K562 (cell line): ENCODE measurements at regions not wholly inside any gene's neighbourhood (a gene's known extent, or its start where the extent isn't known, plus 50 kb on each side); places are given as distances from the start of the nearest gene placed in this dataset.

Source experiments
- ATAC-seq: fragments of 200-7000 bp; cut with Tn5 transposase; 3 replicates; pipeline ENCODE4 v1.9.1; 2020; ENCODE audit warnings: moderate library complexity
- BruUV-seq: library from RNA; stranded (reverse); fragments of 400-500 nt; replicated peaks from 2 replicates; lab custom pipeline; 2021; lab: Mats Ljungman, UMichigan
- CTCF ChIA-PET: fragments of 300-600 bp; formaldehyde crosslinking; extraction: SDS; loops from one replicate; lab custom pipeline; 2021; ENCODE audit warnings: low intra/inter-chr PET ratio; lab: Yijun Ruan, JAX
- POLR2A ChIA-PET: fragments of 300-600, 350-650 bp; sonication (Branson Sonifier 250); formaldehyde crosslinking; extraction: SDS; loops from one replicate; lab custom pipeline; 2021; ENCODE audit warnings: antibody characterized with exemption, inconsistent platforms; lab: Yijun Ruan, JAX
- DNase-seq, 4 experiments: peaks; one replicate each; pipeline versions ENCODE4 v3.0.0 to v3.0.0-alpha.2; 2011 to 2018; ENCODE audit warnings: low spot score in 3 of 4, mixed read lengths in 3 of 4; ENCODE audit errors: extremely low read depth in 1 of 4
- FAIRE-seq: peaks from 2 replicates; lab custom pipeline; 2011; peaks lifted over from hg19 to GRCh38; lab: Jason Lieb, UNC
- H2AFZ ChIP-seq: 2 replicates; pipeline ENCODE4 v1.6.0; 2011; ENCODE audit warnings: low read depth, low read length, control low read depth, inconsistent platforms
- H3K27ac ChIP-seq: fragments of 200-600 bp; 3 replicates; pipeline ENCODE4 v1.8.0; 2011; ENCODE audit warnings: low read depth, mild to moderate bottlenecking, control low read depth, inconsistent platforms, low read length, moderate library complexity, mixed read lengths; ENCODE audit errors: extremely low read depth
- H3K27me3 ChIP-seq, 2 experiments: fragments of 300-600 bp in 1 of 2; 2 replicates in 1 of 2; 3 replicates in 1 of 2; pipeline versions ENCODE4 v1.6.0 to v1.8.0; 2011; ENCODE audit warnings: inconsistent platforms in 2 of 2, low read length in 2 of 2, mild to moderate bottlenecking in 1 of 2, mixed read lengths in 1 of 2, moderate library complexity in 1 of 2; ENCODE audit not compliant: control insufficient read depth in 2 of 2, insufficient read depth in 2 of 2
- H3K36me3 ChIP-seq: fragments of 300-600 bp; 3 replicates; pipeline ENCODE4 v1.8.0; 2011; ENCODE audit warnings: mild to moderate bottlenecking, low read length, inconsistent platforms; ENCODE audit not compliant: control insufficient read depth, insufficient read depth
- H3K4me1 ChIP-seq, 2 experiments: fragments of 200-600 bp in 1 of 2; replicated peaks in 1 of 2; 2 replicates in 1 of 2; 3 replicates in 1 of 2; pipeline versions ENCODE4 v1.5.1 to v1.8.0; 2011; ENCODE audit warnings: inconsistent platforms in 2 of 2, low read length in 2 of 2, mild to moderate bottlenecking in 1 of 2, mixed read lengths in 1 of 2, moderate library complexity in 1 of 2; ENCODE audit not compliant: control insufficient read depth in 2 of 2, insufficient read depth in 2 of 2
- H3K4me2 ChIP-seq: 2 replicates; pipeline ENCODE4 v1.6.1; 2011; ENCODE audit warnings: low read length, control low read depth, inconsistent platforms, mixed read lengths; ENCODE audit not compliant: insufficient read depth
- H3K4me3 ChIP-seq: fragments of 200-600 bp; sonication (generic), shearing (Covaris generic); 2 replicates; pipeline ENCODE4 v1.5.1; 2016; ENCODE audit warnings: control low read depth, inconsistent platforms
- H3K79me2 ChIP-seq: fragments of 200-600 bp; 3 replicates; pipeline ENCODE4 v1.8.0; 2011; ENCODE audit warnings: low read length, inconsistent platforms; ENCODE audit not compliant: control insufficient read depth, insufficient read depth
- H3K9ac ChIP-seq, 2 experiments: 2 replicates each; pipeline versions ENCODE4 v1.6.0 to v1.6.1; 2011; ENCODE audit warnings: low read depth in 2 of 2, low read length in 2 of 2, control low read depth in 1 of 2, inconsistent platforms in 1 of 2, mild to moderate bottlenecking in 1 of 2, mixed read lengths in 1 of 2; ENCODE audit not compliant: insufficient read depth in 1 of 2
- H3K9me1 ChIP-seq: one replicate; pipeline ENCODE4 v1.6.0; 2011; ENCODE audit warnings: inconsistent platforms, mild to moderate bottlenecking, low read length, moderate library complexity; ENCODE audit not compliant: control insufficient read depth, insufficient read depth
- H3K9me3 ChIP-seq: replicated peaks from 2 replicates; pipeline ENCODE4 v1.5.1; 2011; ENCODE audit warnings: low read depth, low read length, inconsistent platforms; ENCODE audit not compliant: control insufficient read depth, insufficient read depth
- H4K20me1 ChIP-seq: replicated peaks from 2 replicates; pipeline ENCODE4 v1.6.1; 2011; ENCODE audit warnings: low read length, inconsistent platforms, mixed read lengths; ENCODE audit not compliant: control insufficient read depth, insufficient read depth
- E4F1 ChIP-seq: fragments of 250-450 bp; sonication (Bioruptor Pico); IDR thresholded peaks from 2 replicates; pipeline ENCODE4 v1.5.0; 2021; ENCODE audit warnings: mild to moderate bottlenecking, borderline replicate concordance
- PML ChIP-seq: IDR thresholded peaks from 2 replicates; pipeline ENCODE4 v1.6.1; 2012; ENCODE audit warnings: low read length, inconsistent platforms
- SREBF1 ChIP-seq: fragments of 150-350 bp; IDR thresholded peaks from 2 replicates; pipeline ENCODE4 v1.6.1; 2014; ENCODE audit warnings: antibody characterized with exemption, low read depth, low read length, borderline replicate concordance
- TCF7 ChIP-seq: sonication (generic); IDR thresholded peaks from 2 replicates; pipeline ENCODE4 v1.6.1; 2016; ENCODE audit warnings: antibody characterized with exemption, borderline replicate concordance
- ZNF584 ChIP-seq: fragments of 200-800 bp; sonication (Bioruptor generic); IDR thresholded peaks from 2 replicates; pipeline ENCODE4 v1.6.1; 2016; ENCODE audit warnings: low read depth, mild to moderate bottlenecking, missing genetic modification characterization, missing compliant biosample characterization
- ZNF655 ChIP-seq: fragments of 250-450 bp; sonication (Bioruptor Pico); IDR thresholded peaks from 2 replicates; pipeline ENCODE4 v1.5.0; 2021
- WGBS: fragments of 100-300 bp; shearing (Covaris generic); methylation state at CpG from one replicate; pipeline ENCODE4 v1.1.6; 2016; ENCODE audit warnings: low coverage, mixed read lengths; ENCODE audit not compliant: insufficient coverage; ENCODE audit errors: missing lambda C conversion rate; 5-methylcytosine and 5-hydroxymethylcytosine counted together
- in situ Hi-C: fragments of 300-500 bp; cut with MboI; formaldehyde crosslinking; loops from 4 replicates; pipeline ENCODE4 v1.15.0; 2018; ENCODE audit warnings: inconsistent platforms, mixed read lengths
- intact Hi-C: fragments of 100-400 bp; cut with micrococcal nuclease; formaldehyde crosslinking; loops from 2 replicates; pipeline ENCODE4 v1.14.2; 2022

GRCh38 chr16:66121466-66121865 lies 245.0 kb upstream of the CDH5 start:
- in situ Hi-C loops (no loop called here), intact Hi-C loops (no loop called here)
- no peak for DNase-seq
- Histone ChIP-seq H2AFZ (no peak overlapping the region), H3K9me3 (no peaks in the 10 kb centered on the region), H3K4me3 (no peak overlapping the region), H3K36me3 (no peaks in the 10 kb centered on the region), H3K4me2 (no peak overlapping the region), H3K4me1 (no peaks in the 10 kb centered on the region), H3K27me3 (peaks cover 0 to 7% of the 10 kb centered on the region in 2 experiments; a peak in 2 of 5 replicates), H3K27ac (no peak overlapping the region), H3K79me2 (no peaks in the 10 kb centered on the region), H3K9me1 (no peaks in the 10 kb centered on the region), H4K20me1 (no peaks in the 10 kb centered on the region), H3K9ac (no peak overlapping the region)
- TF ChIP-seq ZNF584 = no peak
- no peak for TF ChIP-seq TCF7
- no peak for TF ChIP-seq PML
- TF ChIP-seq SREBF1 = no peak
- POLR2A ChIA-PET = interaction anchor here (0.5 kb wide), 1 partner anchor 163 kb away, joined by 3 read pairs; no protein-coding TSS in a partner anchor
- no peak for ATAC-seq
- no peak for FAIRE-seq
- CTCF ChIA-PET = no interaction called here
- BruUV-seq = no TSS peak
- 11% methylated on average over 7 of the region's 7 CpGs for WGBS

GRCh38 chr16:66120656-66121055 lies 245.8 kb upstream of the CDH5 start:
- Histone ChIP-seq H3K9me1 (no peaks in the 10 kb centered on the region), H3K4me1 (no peaks in the 10 kb centered on the region), H3K79me2 (no peaks in the 10 kb centered on the region), H3K4me3 (no peak overlapping the region), H3K9me3 (no peaks in the 10 kb centered on the region), H3K36me3 (no peaks in the 10 kb centered on the region), H3K27me3 (peaks cover 0 to 3% of the 10 kb centered on the region in 2 experiments; a peak in 2 of 5 replicates), H3K9ac (no peak overlapping the region), H3K27ac (no peak overlapping the region), H2AFZ (no peak overlapping the region), H3K4me2 (no peak overlapping the region), H4K20me1 (no peaks in the 10 kb centered on the region)
- POLR2A ChIA-PET = no interaction called here
- in situ Hi-C loops (no loop called here), intact Hi-C loops (no loop called here)
- DNase-seq (no peak), FAIRE-seq (no peak), ATAC-seq (no peak)
- no TSS peak for BruUV-seq
- 0% methylated on average over 3 of the region's 3 CpGs for WGBS
- CTCF ChIA-PET = no interaction called here
- TF ChIP-seq E4F1 (no peak), ZNF655 (CRISPR knock-in tag) (no peak)
